Left ventricle myocardium superior (tissue), 1 donor: ENCODE measurements at regions not wholly inside any gene's neighbourhood (a gene's known extent, or its start where the extent isn't known, plus 50 kb on each side); places are given as distances from the start of the nearest gene placed in this dataset.
"Not testable (repeated sequence)": the region's sequence is repeated elsewhere in the genome, so short reads cannot be mapped to it uniquely, and the experiment has no call there.

ENCODE experiments used
- ATAC-seq: fragments of 200-7000 bp; cut with Tn5 transposase; one replicate; pipeline ENCODE4 v1.9.1; 2020; ENCODE audit warnings: mild to moderate bottlenecking, moderate library complexity
- DNase-seq: peaks from one replicate; pipeline ENCODE4 v3.0.0-alpha.2; 2020
- intact Hi-C: fragments of 100-400 bp; cut with micrococcal nuclease; formaldehyde crosslinking; loops from one replicate; pipeline ENCODE4 v1.11.0; 2022
- donor health status: DM: no; HTN: yes; CAD: no; lungs with severe emphysema.

DNA sequence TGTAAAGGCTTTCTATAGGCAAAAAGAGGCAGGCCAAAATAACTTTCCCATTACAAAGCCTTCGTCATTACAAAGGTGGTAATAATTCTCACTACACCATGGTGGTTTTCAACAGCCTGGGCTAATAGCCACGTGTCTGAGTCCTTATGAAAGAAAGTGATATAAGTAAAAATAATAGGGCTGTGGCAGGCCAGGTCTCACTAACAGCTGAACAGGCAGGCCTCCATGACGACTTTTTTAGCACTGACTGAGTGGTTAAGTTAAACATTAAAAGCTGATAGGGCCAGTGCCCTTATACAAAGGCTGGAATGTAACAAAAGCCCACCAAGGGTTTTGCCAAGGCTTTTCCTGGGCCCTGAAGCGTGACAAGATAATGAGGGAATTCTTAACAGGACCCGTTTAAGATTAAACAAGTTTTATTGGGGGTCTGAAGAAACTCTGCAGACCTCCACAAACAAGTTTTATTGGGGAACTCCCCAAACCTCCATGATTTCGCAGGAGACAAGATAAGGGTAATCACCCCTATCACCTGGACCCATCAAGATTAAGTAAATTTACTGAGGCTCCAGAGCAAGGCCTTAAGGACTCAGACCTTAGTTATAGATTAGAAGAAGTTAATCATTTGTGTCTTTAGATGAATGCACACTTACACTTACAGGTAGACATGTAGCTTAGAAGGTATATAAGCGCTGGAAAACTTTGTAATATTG lies 412.9 kb downstream of the CHSY3 start:
- no peak for DNase-seq
- intact Hi-C loops: no loop called here
- ATAC-seq: no peak

- intact Hi-C loops: no loop called here
- DNase-seq (no peak), ATAC-seq (no peak)
These were observed 391.0 kb downstream of the CHSY3 start for GRCh38 chr5:130295235-130295634.

GRCh38 chr5:130294798-130295197 lies 390.5 kb downstream of the CHSY3 start:
- ATAC-seq, intact Hi-C loops, DNase-seq: not testable (repeated sequence)

GRCh38 chr5:130290219-130290618 lies 386.0 kb downstream of the CHSY3 start:
- intact Hi-C loops: no loop called here
- no peak for DNase-seq
- no peak for ATAC-seq

DNA sequence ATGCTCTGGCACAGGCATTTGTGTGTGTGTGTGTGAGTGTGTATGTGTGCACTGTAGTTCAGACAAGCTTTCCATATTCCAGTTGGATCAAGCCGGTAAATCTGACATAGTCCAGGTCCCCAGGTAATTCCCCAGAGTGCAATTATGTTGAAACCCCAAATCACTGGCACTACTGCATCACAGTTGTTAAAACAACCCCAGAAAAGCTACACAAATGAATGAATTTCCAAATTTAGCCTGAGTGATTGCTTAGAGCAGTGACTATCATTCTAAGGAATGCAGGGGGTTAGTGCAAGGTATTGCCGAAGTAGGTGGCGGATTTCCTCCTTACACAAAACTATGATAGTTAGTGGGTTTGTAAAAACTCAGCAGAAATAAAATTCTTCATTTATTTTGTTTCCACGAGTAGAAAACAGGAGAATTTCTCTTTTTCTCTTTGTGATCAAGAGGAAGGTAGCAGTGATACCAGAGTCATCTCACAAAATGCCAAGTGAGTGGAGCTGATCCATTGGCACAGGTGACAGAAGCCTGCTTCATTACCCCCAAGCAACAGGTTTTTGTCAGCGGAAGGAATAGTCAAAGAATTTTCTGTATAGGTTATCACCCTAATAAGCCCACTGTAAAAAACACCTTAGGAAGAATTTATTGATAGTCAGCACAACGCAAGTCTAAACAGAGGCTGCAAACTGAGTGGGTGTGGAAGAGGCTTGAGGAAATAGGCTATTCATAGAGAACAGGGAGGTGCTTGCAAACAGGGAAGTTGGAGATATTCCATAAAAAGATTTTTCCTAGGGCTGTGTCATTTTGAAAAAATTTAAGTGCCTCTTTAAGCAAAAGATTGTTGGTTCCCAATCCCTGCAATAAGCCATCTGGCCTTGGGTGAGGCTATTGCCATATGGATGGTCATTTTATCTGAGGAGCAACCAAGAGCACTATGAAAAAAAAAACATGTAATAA lies 385.1 kb downstream of the CHSY3 start:
- DNase-seq (no peak), ATAC-seq (peak; percentile 39)
- intact Hi-C loops: no loop called here

DNA sequence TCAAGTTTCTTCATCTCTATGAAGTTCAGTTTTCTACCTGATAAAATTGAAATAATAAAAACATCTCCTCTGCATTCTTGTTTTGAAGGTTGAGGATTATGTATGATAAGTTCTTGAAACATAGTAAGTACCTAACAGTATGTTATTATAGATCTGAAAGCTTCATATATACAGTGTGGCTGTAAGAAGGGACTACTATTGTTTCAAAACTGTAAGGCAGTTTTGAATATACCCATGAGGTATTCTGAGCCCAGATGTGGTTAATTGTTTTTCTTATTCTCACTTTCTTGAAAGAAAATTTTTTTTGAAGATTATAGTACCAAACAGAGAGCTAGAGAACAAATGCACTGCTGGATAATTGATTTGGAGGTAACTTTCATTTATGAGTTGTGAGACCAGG lies 383.2 kb downstream of the CHSY3 start:
- ATAC-seq: no peak

GRCh38 chr5:130286971-130287370 lies 382.7 kb downstream of the CHSY3 start:
- peak; percentile 82 for ATAC-seq
- intact Hi-C loops: no loop called here
- DNase-seq: no peak

More for the DNA sequence above, 383.2 kb downstream of the CHSY3 start:
- no peak for DNase-seq
- intact Hi-C loops: no loop called here

GRCh38 chr5:130282049-130282448 lies 377.8 kb downstream of the CHSY3 start:
- ATAC-seq: peak; percentile 90
- no peak for DNase-seq
- intact Hi-C loops: no loop called here

- DNase-seq (no peak), ATAC-seq (no peak)
- intact Hi-C loops: no loop called here
These were observed 376.4 kb downstream of the CHSY3 start for GRCh38 chr5:130280528-130281217.

DNA sequence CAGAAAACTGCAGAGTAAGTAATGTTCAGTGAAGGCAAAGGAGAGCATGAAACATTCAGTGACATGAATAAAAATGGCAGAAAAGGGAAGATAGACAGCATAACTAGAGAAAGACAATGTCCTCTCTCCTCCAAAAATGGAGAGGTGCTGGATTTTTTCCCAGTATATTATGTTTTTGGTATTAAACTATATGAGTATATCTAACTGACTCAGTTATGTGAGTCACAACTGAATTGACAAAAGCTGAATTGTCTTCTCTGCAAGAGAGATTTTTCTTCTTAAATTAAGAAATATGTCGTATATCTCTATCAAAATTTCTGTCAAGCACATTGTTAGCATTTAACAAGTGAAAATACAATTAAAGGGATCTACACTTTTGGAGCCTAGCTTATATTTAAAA lies 375.1 kb downstream of the CHSY3 start:
- DNase-seq: no peak
- intact Hi-C loops: no loop called here
- ATAC-seq: no peak

GRCh38 chr5:130278136-130278535 lies 373.9 kb downstream of the CHSY3 start:
- no peak for DNase-seq
- no peak for ATAC-seq
- intact Hi-C loops: no loop called here

- ATAC-seq: no peak
- intact Hi-C loops: no loop called here
- no peak for DNase-seq
These were observed 373.3 kb downstream of the CHSY3 start for GRCh38 chr5:130277522-130277921.

DNA sequence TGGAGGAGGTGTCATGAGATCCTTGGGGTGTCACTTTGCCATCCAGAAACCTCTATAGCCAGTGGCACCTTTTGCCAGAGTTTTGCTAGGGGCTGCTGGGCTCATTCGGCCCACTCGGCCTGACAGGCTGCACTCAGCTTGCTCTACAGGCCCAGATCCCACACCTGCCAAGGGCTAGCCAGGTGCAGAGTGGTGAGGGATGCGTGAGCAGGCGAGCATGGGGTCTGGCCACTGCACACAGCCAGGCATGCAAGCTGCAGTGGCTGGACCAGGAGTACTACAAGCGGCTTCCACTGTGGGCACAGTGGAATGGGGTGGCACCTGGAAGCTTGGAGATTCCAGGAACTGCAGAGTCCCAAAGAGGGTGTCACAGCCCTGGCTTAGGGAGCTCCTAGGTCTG lies 372.7 kb downstream of the CHSY3 start:
- ATAC-seq: no peak
- DNase-seq: no peak
- intact Hi-C loops: no loop called here

GRCh38 chr5:130272837-130273236 lies 368.6 kb downstream of the CHSY3 start:
- intact Hi-C loops: no loop called here
- ATAC-seq (no peak), DNase-seq (no peak)

DNA sequence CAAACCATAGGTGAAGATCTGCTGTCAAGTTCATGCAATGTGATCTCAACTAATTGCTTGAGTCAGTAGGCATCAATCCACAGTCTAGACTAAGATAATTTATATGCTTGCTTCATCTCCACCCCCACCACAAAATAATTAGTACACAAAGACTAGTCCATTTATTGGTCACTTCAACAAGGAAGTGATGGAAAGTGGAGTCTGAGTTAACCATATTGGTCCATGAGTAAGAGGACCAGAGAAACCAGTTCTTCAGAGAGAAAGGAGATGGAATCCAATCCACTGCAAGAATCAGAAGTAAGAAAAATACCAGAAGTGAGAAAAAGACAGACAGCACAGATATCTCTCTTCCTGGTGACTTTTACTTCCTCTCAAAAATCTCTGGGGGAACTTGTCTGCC lies 366.5 kb downstream of the CHSY3 start:
- intact Hi-C loops: no loop called here
- DNase-seq (no peak), ATAC-seq (no peak)

DNA sequence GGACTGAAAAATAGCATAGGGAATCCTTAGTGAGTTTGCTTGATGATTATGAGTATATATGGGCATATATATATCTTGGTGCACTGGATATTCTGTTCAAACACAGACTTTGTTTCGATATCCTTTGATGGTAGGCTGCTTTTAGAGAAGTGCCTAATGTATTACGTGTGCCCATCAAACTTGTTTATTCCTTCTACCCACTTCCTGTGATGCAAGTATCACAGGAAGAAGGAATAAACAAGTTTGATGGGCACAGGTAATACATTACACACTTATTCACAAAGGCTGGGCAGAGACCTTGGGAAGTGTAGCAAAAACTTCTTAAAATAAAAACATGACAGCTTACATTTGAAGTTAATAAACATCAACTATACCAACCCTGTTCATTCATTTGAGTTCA lies 364.2 kb downstream of the CHSY3 start:
- ATAC-seq (no peak), DNase-seq (no peak)
- intact Hi-C loops: no loop called here

GRCh38 chr5:130267926-130268325 lies 363.7 kb downstream of the CHSY3 start:
- ATAC-seq: no peak
- no peak for DNase-seq
- intact Hi-C loops: no loop called here

DNA sequence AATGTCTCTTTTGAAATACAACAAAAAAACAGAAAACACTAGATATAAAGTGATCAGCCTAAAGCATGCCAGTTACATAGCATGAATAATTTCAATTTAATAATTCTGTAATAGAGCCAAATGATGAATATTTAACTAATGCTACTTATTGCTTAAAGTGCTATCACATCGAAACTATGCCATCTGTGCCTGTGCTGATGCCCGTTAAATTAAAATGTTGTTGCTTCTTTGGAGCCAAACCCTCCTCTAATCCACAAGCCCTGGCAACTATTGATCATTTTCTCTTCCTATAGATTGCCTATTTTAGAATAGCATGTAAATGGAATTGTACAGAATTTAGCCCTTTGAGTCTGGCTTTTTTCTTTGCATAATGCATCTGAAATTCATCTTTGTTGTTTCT lies 356.2 kb downstream of the CHSY3 start:
- intact Hi-C loops: no loop called here
- no peak for DNase-seq
- ATAC-seq: no peak

- intact Hi-C loops: no loop called here
- DNase-seq: no peak
- no peak for ATAC-seq
These were observed 347.7 kb downstream of the CHSY3 start for GRCh38 chr5:130251931-130252330.

DNA sequence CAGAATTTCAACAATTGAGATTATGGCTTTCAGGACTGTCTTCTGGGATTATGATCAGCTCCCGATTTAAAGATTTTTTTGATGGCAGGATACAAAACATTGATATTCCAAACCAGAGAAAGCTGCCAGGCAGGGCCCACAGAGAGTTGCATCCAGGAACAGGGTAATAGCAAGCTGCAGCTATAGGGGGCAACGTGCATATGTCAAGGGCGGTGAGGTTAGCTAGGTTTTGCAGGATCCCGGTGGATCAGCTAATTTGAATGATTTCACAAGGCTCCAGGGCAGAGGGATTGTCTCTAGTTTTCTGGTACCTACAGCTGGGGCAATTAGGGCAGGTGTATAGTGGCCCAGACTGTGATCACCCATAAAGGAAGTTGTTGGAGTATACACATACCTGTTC lies 339.4 kb downstream of the CHSY3 start:
- intact Hi-C loops: no loop called here
- no peak for ATAC-seq
- no peak for DNase-seq
